GM06990 (cell line): ENCODE measurements at regions not wholly inside any gene's neighbourhood (a gene's known extent, or its start where the extent isn't known, plus 50 kb on each side); places are given as distances from the start of the nearest gene placed in this dataset.
A peak's percentile ranks its signal among the peaks of the same experiment; 100 is the strongest.

Experiments used
- DNase-seq: peaks from one replicate; pipeline ENCODE4 v3.0.0-alpha.2; 2011; ENCODE audit not compliant: insufficient read length; ENCODE audit errors: extremely low read depth
- H3K27me3 ChIP-seq: replicated peaks from 2 replicates; pipeline ENCODE4 v1.6.0; 2011; ENCODE audit warnings: low read length; ENCODE audit not compliant: control insufficient read depth, insufficient read depth
- H3K36me3 ChIP-seq: 2 replicates; pipeline ENCODE4 v1.5.1; 2011; ENCODE audit warnings: low read length; ENCODE audit not compliant: control insufficient read depth, insufficient read depth
- H3K4me3 ChIP-seq: replicated peaks from 2 replicates; pipeline ENCODE4 v1.5.1; 2011; ENCODE audit warnings: low read depth, mild to moderate bottlenecking, control low read depth, low read length
- TF ChIP-seq, protein P1 (sequence below): IDR thresholded peaks from 2 replicates; pipeline ENCODE4 v1.5.1; 2011; ENCODE audit warnings: low read length, control low read depth, mild to moderate bottlenecking, inconsistent platforms; ENCODE audit not compliant: insufficient read depth, poor library complexity, severe bottlenecking

DNA sequence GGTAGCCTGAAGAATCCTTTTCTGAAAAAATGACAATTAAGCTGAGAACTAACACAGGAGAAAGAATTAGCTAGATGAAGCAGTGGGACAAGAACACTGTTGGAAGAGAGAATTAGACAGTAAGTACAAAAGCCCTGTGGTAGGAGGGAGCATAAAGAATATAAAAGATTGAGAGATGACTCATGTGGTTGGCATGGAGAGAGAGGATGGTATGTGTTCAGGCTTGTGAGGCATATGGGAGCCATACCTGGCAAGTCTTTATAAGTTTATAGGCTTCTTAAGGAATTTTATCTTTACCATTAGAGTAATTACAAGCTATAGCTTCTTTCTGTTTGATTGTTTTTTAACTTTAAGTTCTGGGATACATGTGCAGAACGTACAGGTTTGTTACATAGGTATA, 325.0 kb downstream of the ARL6IP6 start:
- TF ChIP-seq, protein P1, sequence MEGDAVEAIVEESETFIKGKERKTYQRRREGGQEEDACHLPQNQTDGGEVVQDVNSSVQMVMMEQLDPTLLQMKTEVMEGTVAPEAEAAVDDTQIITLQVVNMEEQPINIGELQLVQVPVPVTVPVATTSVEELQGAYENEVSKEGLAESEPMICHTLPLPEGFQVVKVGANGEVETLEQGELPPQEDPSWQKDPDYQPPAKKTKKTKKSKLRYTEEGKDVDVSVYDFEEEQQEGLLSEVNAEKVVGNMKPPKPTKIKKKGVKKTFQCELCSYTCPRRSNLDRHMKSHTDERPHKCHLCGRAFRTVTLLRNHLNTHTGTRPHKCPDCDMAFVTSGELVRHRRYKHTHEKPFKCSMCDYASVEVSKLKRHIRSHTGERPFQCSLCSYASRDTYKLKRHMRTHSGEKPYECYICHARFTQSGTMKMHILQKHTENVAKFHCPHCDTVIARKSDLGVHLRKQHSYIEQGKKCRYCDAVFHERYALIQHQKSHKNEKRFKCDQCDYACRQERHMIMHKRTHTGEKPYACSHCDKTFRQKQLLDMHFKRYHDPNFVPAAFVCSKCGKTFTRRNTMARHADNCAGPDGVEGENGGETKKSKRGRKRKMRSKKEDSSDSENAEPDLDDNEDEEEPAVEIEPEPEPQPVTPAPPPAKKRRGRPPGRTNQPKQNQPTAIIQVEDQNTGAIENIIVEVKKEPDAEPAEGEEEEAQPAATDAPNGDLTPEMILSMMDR = no peak
- no peak overlapping the region for H3K4me3 ChIP-seq
- no peaks in the 10 kb centered on the region for H3K36me3 ChIP-seq
- no peak for DNase-seq
- no peaks in the 10 kb centered on the region for H3K27me3 ChIP-seq

DNA sequence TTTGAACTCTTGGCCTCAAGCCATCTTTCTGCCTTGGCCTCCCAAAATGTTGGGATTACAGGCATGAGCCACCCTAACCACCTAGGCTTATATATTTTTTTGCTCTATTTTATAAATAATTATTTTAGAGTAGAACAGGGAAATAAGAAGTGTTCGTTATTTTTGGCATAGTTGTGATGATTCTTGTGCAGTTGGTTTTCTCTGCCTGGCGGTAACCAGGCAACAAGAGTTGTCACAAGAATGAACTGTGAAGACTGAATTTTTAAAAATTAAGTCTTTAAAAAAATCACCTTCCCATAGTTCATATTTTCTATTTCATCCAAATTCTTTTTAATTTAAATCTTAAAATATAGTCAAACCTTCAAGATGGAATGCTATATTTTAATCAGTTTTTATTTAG, 310.2 kb downstream of the ARL6IP6 start:
- Histone ChIP-seq H3K27me3 (no peaks in the 10 kb centered on the region), H3K4me3 (no peak overlapping the region), H3K36me3 (no peaks in the 10 kb centered on the region)
- TF ChIP-seq, protein P1 = no peak
- DNase-seq = no peak

DNA sequence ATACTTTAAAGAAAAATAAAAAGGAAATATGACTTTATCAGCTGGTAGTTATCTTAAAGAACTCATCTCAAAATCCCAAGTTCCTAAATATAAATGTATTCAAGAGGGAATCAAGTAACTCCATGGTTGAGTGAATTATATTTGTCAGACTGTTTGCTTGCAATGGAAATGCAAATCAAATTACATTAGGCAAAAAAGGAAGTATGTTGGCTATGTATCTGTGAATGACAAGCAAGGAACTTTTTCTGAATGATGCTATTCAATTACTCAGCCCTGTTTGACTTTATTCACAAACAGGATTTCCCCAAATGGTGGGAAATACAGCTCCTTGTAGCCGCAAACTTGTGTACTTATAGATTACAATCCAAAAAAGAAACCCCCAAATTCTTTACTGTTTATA, 309.1 kb downstream of the ARL6IP6 start:
- TF ChIP-seq, protein P1 = no peak
- no peak for DNase-seq
- H3K4me3 ChIP-seq = no peak overlapping the region
- H3K27me3 ChIP-seq = no peaks in the 10 kb centered on the region
- H3K36me3 ChIP-seq = no peaks in the 10 kb centered on the region

DNA sequence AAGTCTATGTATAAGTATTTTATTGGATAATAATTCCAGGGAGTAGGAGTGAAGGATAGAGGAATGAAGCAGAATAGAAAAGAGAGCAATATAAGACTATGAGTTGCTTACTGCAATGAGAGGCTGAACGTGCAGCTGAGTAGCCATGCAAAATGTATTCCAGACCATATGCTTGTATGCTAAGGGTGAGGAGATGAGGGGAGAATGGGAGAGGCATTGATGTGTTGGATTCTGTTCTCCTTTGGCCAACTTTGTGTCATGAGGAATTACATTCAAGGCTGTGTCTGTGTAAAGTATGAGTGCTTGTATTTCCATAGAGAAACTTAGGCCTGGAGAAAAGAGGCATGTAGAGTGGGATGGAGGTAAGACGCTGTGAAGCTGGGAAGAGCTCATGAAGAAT, 301.8 kb downstream of the ARL6IP6 start:
- TF ChIP-seq, protein P1 = no peak
- Histone ChIP-seq H3K27me3 (no peaks in the 10 kb centered on the region), H3K36me3 (no peaks in the 10 kb centered on the region), H3K4me3 (no peak overlapping the region)
- DNase-seq = no peak

DNA sequence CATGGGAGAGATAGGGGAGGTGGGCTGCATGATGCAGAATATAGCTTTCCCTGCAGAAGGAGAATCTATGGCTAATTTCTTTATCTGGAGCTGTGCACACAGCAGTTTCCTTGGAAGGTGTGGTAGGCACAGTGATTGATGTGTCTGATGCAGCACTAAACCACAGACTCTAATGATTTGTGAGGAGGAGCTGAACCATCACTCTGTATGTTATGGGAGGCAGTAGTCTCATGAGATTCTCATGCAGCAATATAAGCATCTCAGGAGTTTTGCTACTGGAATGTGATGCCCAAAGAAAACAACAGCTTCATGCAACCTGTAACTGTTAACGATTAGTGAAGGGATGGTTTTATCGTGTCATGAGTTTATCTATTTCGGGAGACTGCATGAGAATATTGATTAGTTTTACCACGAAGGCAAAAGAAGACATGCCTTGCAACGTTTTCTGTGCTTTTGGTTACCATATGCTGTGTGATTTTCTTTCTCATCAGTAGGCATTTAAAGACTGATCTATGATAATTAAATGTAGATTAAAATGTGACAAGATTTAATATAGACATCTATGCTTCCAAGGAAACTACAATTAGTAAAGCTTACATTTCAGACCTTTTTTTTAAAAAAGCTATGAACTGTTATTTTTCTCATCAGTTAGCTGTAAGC, 286.8 kb downstream of the ARL6IP6 start:
- no peak overlapping the region for H3K4me3 ChIP-seq
- DNase-seq = no peak
- H3K36me3 ChIP-seq = no peaks in the 10 kb centered on the region
- TF ChIP-seq, protein P1 = no peak
- H3K27me3 ChIP-seq = no peaks in the 10 kb centered on the region

DNA sequence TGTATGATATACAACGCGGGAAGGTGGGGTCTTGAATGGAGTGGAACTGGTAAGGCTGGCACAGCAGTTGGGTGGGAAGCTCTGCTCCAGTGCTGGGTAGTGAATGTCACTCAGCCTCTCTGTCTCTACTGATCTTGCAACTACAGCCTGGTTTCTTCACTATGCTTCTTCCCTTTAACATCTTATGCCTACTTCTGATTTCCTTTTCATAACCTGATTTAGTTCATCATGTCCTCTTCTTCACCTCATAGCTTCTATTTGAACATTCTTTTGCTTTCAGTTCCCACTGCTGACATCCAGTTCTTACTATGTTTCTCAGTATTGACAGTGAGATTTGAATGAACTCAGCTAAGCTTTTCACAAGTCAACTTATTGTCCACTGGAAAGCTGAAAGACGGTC, 286.2 kb downstream of the ARL6IP6 start:
- no peak overlapping the region for H3K4me3 ChIP-seq
- TF ChIP-seq, protein P1 = no peak
- H3K27me3 ChIP-seq = no peaks in the 10 kb centered on the region
- peak; percentile 3 for DNase-seq
- no peaks in the 10 kb centered on the region for H3K36me3 ChIP-seq
